ENCODE measurements at regions not wholly inside any gene's neighbourhood (a gene's known extent, or its start where the extent isn't known, plus 50 kb on each side); places are given as distances from the start of the nearest gene placed in this dataset.

DNA sequence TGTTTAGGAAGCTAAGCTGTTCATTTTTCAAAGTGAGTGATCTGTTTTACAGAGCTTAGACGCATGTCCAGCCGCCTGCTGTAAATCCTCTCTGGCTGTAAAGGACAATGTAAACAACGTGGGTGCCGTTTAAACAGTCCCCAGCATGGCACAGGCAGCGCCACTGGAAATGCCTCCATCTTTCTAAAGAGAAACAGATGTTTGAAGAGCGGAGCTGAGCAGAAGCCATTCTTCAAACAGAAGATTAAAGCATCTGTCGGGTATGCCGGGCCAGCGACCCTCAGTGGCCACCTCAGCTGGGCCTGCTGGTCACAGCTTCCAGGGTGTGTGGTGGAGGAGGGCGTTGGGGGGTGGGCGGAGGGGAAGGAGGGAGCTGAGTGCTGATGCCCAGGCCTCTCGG lies 138.6 kb downstream of the ERMARD start:
- TF ChIP-seq, protein P1, sequence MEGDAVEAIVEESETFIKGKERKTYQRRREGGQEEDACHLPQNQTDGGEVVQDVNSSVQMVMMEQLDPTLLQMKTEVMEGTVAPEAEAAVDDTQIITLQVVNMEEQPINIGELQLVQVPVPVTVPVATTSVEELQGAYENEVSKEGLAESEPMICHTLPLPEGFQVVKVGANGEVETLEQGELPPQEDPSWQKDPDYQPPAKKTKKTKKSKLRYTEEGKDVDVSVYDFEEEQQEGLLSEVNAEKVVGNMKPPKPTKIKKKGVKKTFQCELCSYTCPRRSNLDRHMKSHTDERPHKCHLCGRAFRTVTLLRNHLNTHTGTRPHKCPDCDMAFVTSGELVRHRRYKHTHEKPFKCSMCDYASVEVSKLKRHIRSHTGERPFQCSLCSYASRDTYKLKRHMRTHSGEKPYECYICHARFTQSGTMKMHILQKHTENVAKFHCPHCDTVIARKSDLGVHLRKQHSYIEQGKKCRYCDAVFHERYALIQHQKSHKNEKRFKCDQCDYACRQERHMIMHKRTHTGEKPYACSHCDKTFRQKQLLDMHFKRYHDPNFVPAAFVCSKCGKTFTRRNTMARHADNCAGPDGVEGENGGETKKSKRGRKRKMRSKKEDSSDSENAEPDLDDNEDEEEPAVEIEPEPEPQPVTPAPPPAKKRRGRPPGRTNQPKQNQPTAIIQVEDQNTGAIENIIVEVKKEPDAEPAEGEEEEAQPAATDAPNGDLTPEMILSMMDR (IDR thresholded peaks at IDR 0.05): no peak
- TF ChIP-seq ZBTB21 (CRISPR knock-in tag; IDR thresholded peaks at IDR 0.05; ENCODE audit: borderline replicate concordance) (no peak), ZNF263 (CRISPR knock-in tag; IDR thresholded peaks at IDR 0.05; ENCODE audit: low read depth) (no peak), ZNF219 (CRISPR knock-in tag; IDR thresholded peaks at IDR 0.05; ENCODE audit: borderline replicate concordance) (no peak), NR3C1 (CRISPR knock-in tag; conservative IDR thresholded peaks at IDR 0.05; ENCODE audit: low read depth) (no peak), CBFB (CRISPR knock-in tag; IDR thresholded peaks at IDR 0.05; ENCODE audit: low read depth) (no peak), TP53 (CRISPR knock-in tag; IDR thresholded peaks at IDR 0.05) (no peak), JUN (CRISPR knock-in tag; IDR thresholded peaks at IDR 0.05) (no peak)
- TF ChIP-seq, protein P2, sequence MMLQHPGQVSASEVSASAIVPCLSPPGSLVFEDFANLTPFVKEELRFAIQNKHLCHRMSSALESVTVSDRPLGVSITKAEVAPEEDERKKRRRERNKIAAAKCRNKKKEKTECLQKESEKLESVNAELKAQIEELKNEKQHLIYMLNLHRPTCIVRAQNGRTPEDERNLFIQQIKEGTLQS (CRISPR knock-in tag; conservative IDR thresholded peaks at IDR 0.05): no peak
- TF ChIP-seq, protein P3, sequence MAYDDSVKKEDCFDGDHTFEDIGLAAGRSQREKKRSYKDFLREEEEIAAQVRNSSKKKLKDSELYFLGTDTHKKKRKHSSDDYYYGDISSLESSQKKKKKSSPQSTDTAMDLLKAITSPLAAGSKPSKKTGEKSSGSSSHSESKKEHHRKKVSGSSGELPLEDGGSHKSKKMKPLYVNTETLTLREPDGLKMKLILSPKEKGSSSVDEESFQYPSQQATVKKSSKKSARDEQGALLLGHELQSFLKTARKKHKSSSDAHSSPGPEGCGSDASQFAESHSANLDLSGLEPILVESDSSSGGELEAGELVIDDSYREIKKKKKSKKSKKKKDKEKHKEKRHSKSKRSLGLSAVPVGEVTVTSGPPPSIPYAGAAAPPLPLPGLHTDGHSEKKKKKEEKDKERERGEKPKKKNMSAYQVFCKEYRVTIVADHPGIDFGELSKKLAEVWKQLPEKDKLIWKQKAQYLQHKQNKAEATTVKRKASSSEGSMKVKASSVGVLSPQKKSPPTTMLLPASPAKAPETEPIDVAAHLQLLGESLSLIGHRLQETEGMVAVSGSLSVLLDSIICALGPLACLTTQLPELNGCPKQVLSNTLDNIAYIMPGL (CRISPR knock-in tag; IDR thresholded peaks at IDR 0.05): no peak
- TF ChIP-seq, protein P4, sequence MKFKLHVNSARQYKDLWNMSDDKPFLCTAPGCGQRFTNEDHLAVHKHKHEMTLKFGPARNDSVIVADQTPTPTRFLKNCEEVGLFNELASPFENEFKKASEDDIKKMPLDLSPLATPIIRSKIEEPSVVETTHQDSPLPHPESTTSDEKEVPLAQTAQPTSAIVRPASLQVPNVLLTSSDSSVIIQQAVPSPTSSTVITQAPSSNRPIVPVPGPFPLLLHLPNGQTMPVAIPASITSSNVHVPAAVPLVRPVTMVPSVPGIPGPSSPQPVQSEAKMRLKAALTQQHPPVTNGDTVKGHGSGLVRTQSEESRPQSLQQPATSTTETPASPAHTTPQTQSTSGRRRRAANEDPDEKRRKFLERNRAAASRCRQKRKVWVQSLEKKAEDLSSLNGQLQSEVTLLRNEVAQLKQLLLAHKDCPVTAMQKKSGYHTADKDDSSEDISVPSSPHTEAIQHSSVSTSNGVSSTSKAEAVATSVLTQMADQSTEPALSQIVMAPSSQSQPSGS (CRISPR knock-in tag; IDR thresholded peaks at IDR 0.05; ENCODE audit: borderline replicate concordance, low read depth): no peak
- TF ChIP-seq, protein P5, sequence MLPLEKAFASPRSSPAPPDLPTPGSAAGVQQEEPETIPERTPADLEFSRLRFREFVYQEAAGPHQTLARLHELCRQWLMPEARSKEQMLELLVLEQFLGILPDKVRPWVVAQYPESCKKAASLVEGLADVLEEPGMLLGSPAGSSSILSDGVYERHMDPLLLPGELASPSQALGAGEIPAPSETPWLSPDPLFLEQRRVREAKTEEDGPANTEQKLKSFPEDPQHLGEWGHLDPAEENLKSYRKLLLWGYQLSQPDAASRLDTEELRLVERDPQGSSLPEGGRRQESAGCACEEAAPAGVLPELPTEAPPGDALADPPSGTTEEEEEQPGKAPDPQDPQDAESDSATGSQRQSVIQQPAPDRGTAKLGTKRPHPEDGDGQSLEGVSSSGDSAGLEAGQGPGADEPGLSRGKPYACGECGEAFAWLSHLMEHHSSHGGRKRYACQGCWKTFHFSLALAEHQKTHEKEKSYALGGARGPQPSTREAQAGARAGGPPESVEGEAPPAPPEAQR (CRISPR knock-in tag; IDR thresholded peaks at IDR 0.05): no peak

Measured in WTC11 (cell line).